HG03159 (cell line): ENCODE measurements at regions not wholly inside any gene's neighbourhood (a gene's known extent, or its start where the extent isn't known, plus 50 kb on each side); places are given as distances from the start of the nearest gene placed in this dataset.

Source experiments
- ATAC-seq: cut with Tn5 transposase; IDR thresholded peaks from one replicate; pipeline ENCODE4 v1.9.1; 2021; ENCODE audit warnings: mild to moderate bottlenecking, moderate library complexity; ENCODE audit not compliant: unreplicated experiment

- ATAC-seq, result no peak
These were observed 151.6 kb upstream of the MEF2C start for GRCh38 chr5:89034588-89034987.

- ATAC-seq, result no peak
These were observed 147.8 kb upstream of the MEF2C start for GRCh38 chr5:89030798-89031197.

- no peak for ATAC-seq
These were observed 145.8 kb upstream of the MEF2C start for GRCh38 chr5:89028595-89029285.

- no peak for ATAC-seq
These were observed 141.1 kb upstream of the MEF2C start for GRCh38 chr5:89024045-89024444.

GRCh38 chr5:89020926-89021610 is 138.1 kb upstream of the MEF2C start:
- no peak for ATAC-seq

GRCh38 chr5:89016741-89017303 is 133.8 kb upstream of the MEF2C start:
- no peak for ATAC-seq

GRCh38 chr5:89015409-89015808 is 132.4 kb upstream of the MEF2C start:
- no peak for ATAC-seq

- no peak for ATAC-seq
These were observed 129.1 kb upstream of the MEF2C start for GRCh38 chr5:89011778-89012711.

GRCh38 chr5:89010512-89010911 is 127.5 kb upstream of the MEF2C start:
- ATAC-seq, result no peak

- ATAC-seq, result no peak
These were observed 125.3 kb upstream of the MEF2C start for GRCh38 chr5:89008291-89008690.

GRCh38 chr5:89005990-89006389 is 123.0 kb upstream of the MEF2C start:
- ATAC-seq, result no peak

- ATAC-seq, result no peak
These were observed 121.4 kb upstream of the MEF2C start for GRCh38 chr5:89004379-89004778.

- ATAC-seq, result no peak
These were observed 120.6 kb upstream of the MEF2C start for GRCh38 chr5:89003563-89004036.

- ATAC-seq, result no peak
These were observed 116.9 kb upstream of the MEF2C start for GRCh38 chr5:88999853-89000252.

- ATAC-seq, result no peak
These were observed 115.0 kb upstream of the MEF2C start for GRCh38 chr5:88997937-88998336.

GRCh38 chr5:88984040-88984439 is 101.1 kb upstream of the MEF2C start:
- no peak for ATAC-seq

- ATAC-seq, result no peak
These were observed 96.7 kb upstream of the MEF2C start for GRCh38 chr5:88979726-88980125.

- ATAC-seq, result peak; percentile 60
These were observed 96.3 kb upstream of the MEF2C start for GRCh38 chr5:88979244-88979643.

- ATAC-seq, result no peak
These were observed 93.9 kb upstream of the MEF2C start for GRCh38 chr5:88976914-88977313.

GRCh38 chr5:88967633-88968585 is 84.9 kb upstream of the MEF2C start:
- peak; percentile 64 for ATAC-seq
